ENCODE measurements at regions not wholly inside any gene's neighbourhood (a gene's known extent, or its start where the extent isn't known, plus 50 kb on each side); places are given as distances from the start of the nearest gene placed in this dataset.

- ATAC-seq = no peak
Observed at GRCh38 chr10:2392145-2392812, 655.0 kb upstream of the ADARB2 start.

GRCh38 chr10:2387672-2388071 lies 650.3 kb upstream of the ADARB2 start:
- Histone ChIP-seq H3K36me3 (ENCODE audit: insufficient read depth) (no peaks in the 10 kb centered on the region), H3F3A (replicated peaks; ENCODE audit: low read depth) (no peaks in the 10 kb centered on the region), H4K20me1 (replicated peaks; ENCODE audit: insufficient read depth) (no peaks in the 10 kb centered on the region), H3K4me2 (no peak overlapping the region), H3K79me2 (replicated peaks; ENCODE audit: insufficient read depth) (no peaks in the 10 kb centered on the region), H3K9me2 (ENCODE audit: insufficient read depth) (no peaks in the 10 kb centered on the region), H3K27me3 (ENCODE audit: insufficient read depth) (no peaks in the 10 kb centered on the region), H3K27ac (ENCODE audit: low read depth) (no peak overlapping the region), H3K4me3 (no peak overlapping the region), H3K4me1 (ENCODE audit: insufficient read depth) (no peaks in the 10 kb centered on the region), H2AFZ (no peak overlapping the region)
- DNase-seq (ENCODE audit: low spot score) (no peak), ATAC-seq (no peak)
- no peaks in the 10 kb centered on the region for H3K4me1 Mint-ChIP-seq
- no peak overlapping the region for H3K27ac Mint-ChIP-seq
- H3K9me3 Mint-ChIP-seq = peaks cover 12% of the 10 kb centered on the region
- peaks cover 11% of the 10 kb centered on the region for H3K36me3 Mint-ChIP-seq (ENCODE audit: low read depth)
- peaks cover 5% of the 10 kb centered on the region for H3K27me3 Mint-ChIP-seq (ENCODE audit: insufficient read depth, low read depth, poor library complexity)
- H3K4me3 Mint-ChIP-seq = no peak overlapping the region
- TF ChIP-seq ZNF462 (CRISPR knock-in tag; IDR thresholded peaks at IDR 0.05) (no peak), CREB1 (CRISPR knock-in tag; IDR thresholded peaks at IDR 0.05; ENCODE audit: low read depth) (no peak), ZNF331 (CRISPR knock-in tag; IDR thresholded peaks at IDR 0.05; ENCODE audit: low read depth) (no peak), NANOG (IDR thresholded peaks at IDR 0.05; ENCODE audit: borderline replicate concordance) (no peak)

More at GRCh38 chr10:2392145-2392812, 655.0 kb upstream of the ADARB2 start:
- Histone ChIP-seq H3K4me2 (no peak overlapping the region), H3K27me3 (ENCODE audit: insufficient read depth) (no peaks in the 10 kb centered on the region), H3K4me1 (ENCODE audit: insufficient read depth) (no peaks in the 10 kb centered on the region), H3K9me2 (ENCODE audit: insufficient read depth) (no peaks in the 10 kb centered on the region), H3K79me2 (replicated peaks; ENCODE audit: insufficient read depth) (no peaks in the 10 kb centered on the region), H3K36me3 (ENCODE audit: insufficient read depth) (no peaks in the 10 kb centered on the region), H3K27ac (ENCODE audit: low read depth) (no peak overlapping the region), H4K20me1 (replicated peaks; ENCODE audit: insufficient read depth) (no peaks in the 10 kb centered on the region), H2AFZ (no peak overlapping the region), H3K4me3 (no peak overlapping the region), H3F3A (replicated peaks; ENCODE audit: low read depth) (no peaks in the 10 kb centered on the region)
- Mint-ChIP-seq H3K4me3 (no peak overlapping the region), H3K27ac (no peak overlapping the region), H3K9me3 (no peaks in the 10 kb centered on the region), H3K27me3 (ENCODE audit: insufficient read depth, low read depth, poor library complexity) (peaks cover 9% of the 10 kb centered on the region), H3K4me1 (no peaks in the 10 kb centered on the region), H3K36me3 (ENCODE audit: low read depth) (no peaks in the 10 kb centered on the region)
- no peak for DNase-seq (ENCODE audit: low spot score)
- TF ChIP-seq NANOG (IDR thresholded peaks at IDR 0.05; ENCODE audit: borderline replicate concordance) (no peak), CTCF (conservative IDR thresholded peaks at IDR 0.05; ENCODE audit: low read depth in 2 of 2) (no peak), EZH2phosphoT487 (IDR thresholded peaks at IDR 0.05; ENCODE audit: unreplicated experiment) (no peak), ZNF114 (CRISPR knock-in tag; IDR thresholded peaks at IDR 0.05) (no peak), STAT1 (IDR thresholded peaks at IDR 0.05; ENCODE audit: unreplicated experiment) (no peak), JUNB (IDR thresholded peaks at IDR 0.05; ENCODE audit: unreplicated experiment) (no peak)
